Heart right ventricle (tissue), 16 donors: ENCODE measurements at regions not wholly inside any gene's neighbourhood (a gene's known extent, or its start where the extent isn't known, plus 50 kb on each side); places are given as distances from the start of the nearest gene placed in this dataset.

Experiments
- ATAC-seq, 8 donors: fragments of 200-7000 bp; cut with Tn5 transposase; one replicate each; pipeline ENCODE4 v1.9.1; 2020; ENCODE audit warnings: mild to moderate bottlenecking in 8 of 8, moderate library complexity in 8 of 8, moderate number of reproducible peaks in 1 of 8
- DNase-seq, 2 donors: peaks; one replicate each; pipeline ENCODE4 v3.0.0-alpha.2; 2020
- H3K27ac ChIP-seq, 10 donors: fragments of 200-600 bp; sonication (generic) in 2 of 10; one replicate each; pipeline versions ENCODE4 v1.5.0 to v1.8.0; 2020 to 2022; ENCODE audit warnings: mild to moderate bottlenecking in 3 of 10
- H3K27me3 ChIP-seq, 7 donors: fragments of 200-600 bp; one replicate each; pipeline ENCODE4 v1.8.0; 2021 to 2022; ENCODE audit warnings: mild to moderate bottlenecking in 2 of 7
- H3K36me3 ChIP-seq, 9 donors: fragments of 200-600 bp; sonication (generic) in 1 of 9; one replicate each; pipeline versions ENCODE4 v1.5.0 to v1.8.0; 2020 to 2022; ENCODE audit warnings: mild to moderate bottlenecking in 2 of 9
- H3K4me1 ChIP-seq, 9 donors: fragments of 200-600 bp; sonication (generic) in 1 of 9; one replicate each; pipeline versions ENCODE4 v1.5.0 to v1.8.0; 2020 to 2022; ENCODE audit warnings: mild to moderate bottlenecking in 4 of 9
- H3K4me3 ChIP-seq, 10 donors: fragments of 200-600 bp; sonication (generic) in 2 of 10; one replicate each; pipeline versions ENCODE4 v1.5.0 to v1.8.0; 2020 to 2022; ENCODE audit warnings: mild to moderate bottlenecking in 7 of 10, moderate library complexity in 2 of 10
- H3K9me3 ChIP-seq, 11 donors: fragments of 200-600 bp in 10 of 11; sonication (generic) in 2 of 11; one replicate each; pipeline versions ENCODE4 v1.5.0 to v1.8.0; 2013 to 2022; ENCODE audit warnings: mild to moderate bottlenecking in 2 of 11, control low read depth in 1 of 11, moderate library complexity in 1 of 11
- WGBS, 2 donors: extraction: QIAGEN DNeasy Blood & Tissue Kit; methylation state at CpG; one replicate each; pipeline ENCODE4 v1.1.7; 2013; ENCODE audit warnings: inconsistent platforms in 1 of 2; 5-methylcytosine and 5-hydroxymethylcytosine counted together
- intact Hi-C, 10 donors: fragments of 100-400 bp; cut with DNase I; formaldehyde crosslinking; loops; one replicate each; pipeline versions ENCODE4 v1.11.1 to v1.14.2; 2022
- TF ChIP-seq, protein P1 (sequence below), 9 donors: fragments of 200-600 bp; sonication (generic) in 2 of 9; IDR thresholded peaks; one replicate each; pipeline versions ENCODE4 v1.5.0 to v1.8.0; 2021 to 2022; ENCODE audit warnings: antibody characterized with exemption in 9 of 9, mild to moderate bottlenecking in 5 of 9, moderate library complexity in 1 of 9
- donor health status: Arrhythmogenic right ventricular cardiomyopathy.
- donor health status: ischemic (EF 13 %, LVEDD 7.1; RV severe dilation, severe dysfunction).
- donor health status: healthy with polysubstance abuse.
- donor health status: DM: no; HTN: yes; CAD: no.
- donor health status: DM: no; HTN: no; CAD: no.
- donor health status: ischemic (EF 25% LVEDD 6.9; RV normal size, moderate dysfunction).
- donor health status: ischemic (EF 25% LVEDD 5.7; RV mildly dilated, moderate dysfunction).
- donor health status: healthy.
- donor health status: DM: yes; HTN: yes; CAD: no.
- donor health status: Ischemic cardiomyopathy.
- donor health status: ischemic (EF 35%, LVEDD 5.7; RV mildly dilated, moderate dysfunction).
- donor health status: nonischemic (EF 11% LVEDD 7.7; RV severe dilation, severe dysfunction).
- donor health status: DM: yes; HTN: yes; CAD: no.
- donor health status: PGD.
- donor health status: ischemic (EF 29% LVEDD 5.4; RV normal size, mild dysfunction).
- donor health status: nonischemic (EF 23%, LVEDD 6.1; RV moderate dilation, normal function).

GRCh38 chr3:55177749-55178148 is 249.9 kb upstream of the LRTM1 start:
- DNase-seq = no peak
- Histone ChIP-seq H3K27me3 (peaks cover 0 to 16% (median 11%) of the 10 kb centered on the region in 7 donors), H3K4me1 (no peaks in the 10 kb centered on the region), H3K4me3 (no peak overlapping the region), H3K27ac (no peak overlapping the region), H3K36me3 (no peaks in the 10 kb centered on the region), H3K9me3 (peaks cover 0 to 5% (median 0%) of the 10 kb centered on the region in 11 donors)
- TF ChIP-seq, protein P1, sequence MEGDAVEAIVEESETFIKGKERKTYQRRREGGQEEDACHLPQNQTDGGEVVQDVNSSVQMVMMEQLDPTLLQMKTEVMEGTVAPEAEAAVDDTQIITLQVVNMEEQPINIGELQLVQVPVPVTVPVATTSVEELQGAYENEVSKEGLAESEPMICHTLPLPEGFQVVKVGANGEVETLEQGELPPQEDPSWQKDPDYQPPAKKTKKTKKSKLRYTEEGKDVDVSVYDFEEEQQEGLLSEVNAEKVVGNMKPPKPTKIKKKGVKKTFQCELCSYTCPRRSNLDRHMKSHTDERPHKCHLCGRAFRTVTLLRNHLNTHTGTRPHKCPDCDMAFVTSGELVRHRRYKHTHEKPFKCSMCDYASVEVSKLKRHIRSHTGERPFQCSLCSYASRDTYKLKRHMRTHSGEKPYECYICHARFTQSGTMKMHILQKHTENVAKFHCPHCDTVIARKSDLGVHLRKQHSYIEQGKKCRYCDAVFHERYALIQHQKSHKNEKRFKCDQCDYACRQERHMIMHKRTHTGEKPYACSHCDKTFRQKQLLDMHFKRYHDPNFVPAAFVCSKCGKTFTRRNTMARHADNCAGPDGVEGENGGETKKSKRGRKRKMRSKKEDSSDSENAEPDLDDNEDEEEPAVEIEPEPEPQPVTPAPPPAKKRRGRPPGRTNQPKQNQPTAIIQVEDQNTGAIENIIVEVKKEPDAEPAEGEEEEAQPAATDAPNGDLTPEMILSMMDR (IDR thresholded peaks at IDR 0.05) = no peak
- intact Hi-C loops = loop anchor here in 6 of 10 donors (5.0 to 10.0 kb wide), 8 partner anchors 223 to 1240 kb away; no protein-coding TSS in a partner anchor
- WGBS, 2 donors = 35 to 39% methylated on average over 6 of the region's 6 CpGs
- no peak for ATAC-seq

GRCh38 chr3:55175423-55175822 is 247.6 kb upstream of the LRTM1 start:
- DNase-seq (no peak), ATAC-seq (no peak)
- Histone ChIP-seq H3K4me1 (no peaks in the 10 kb centered on the region), H3K4me3 (no peak overlapping the region), H3K9me3 (peaks cover 0 to 14% (median 0%) of the 10 kb centered on the region in 11 donors), H3K27ac (no peak overlapping the region), H3K36me3 (no peaks in the 10 kb centered on the region), H3K27me3 (peaks cover 0 to 22% (median 11%) of the 10 kb centered on the region in 7 donors)
- TF ChIP-seq, protein P1 (IDR thresholded peaks at IDR 0.05) = no peak
- 73 to 85% methylated on average over 2 of the region's 2 CpGs for WGBS, 2 donors
- intact Hi-C loops = loop anchor here in 6 of 10 donors (5.0 to 10.0 kb wide), 8 partner anchors 221 to 1238 kb away; no protein-coding TSS in a partner anchor

GRCh38 chr3:55174747-55175146 is 246.9 kb upstream of the LRTM1 start:
- peaks cover 0 to 14% (median 0%) of the 10 kb centered on the region in 11 donors for H3K9me3 ChIP-seq
- TF ChIP-seq, protein P1 (IDR thresholded peaks at IDR 0.05) = no peak
- no peak for DNase-seq
- H3K27ac ChIP-seq = no peak overlapping the region
- no peaks in the 10 kb centered on the region for H3K36me3 ChIP-seq
- no peak overlapping the region for H3K4me3 ChIP-seq
- no peaks in the 10 kb centered on the region for H3K4me1 ChIP-seq
- WGBS, 2 donors = 89 to 92% methylated on average over 4 of the region's 4 CpGs
- intact Hi-C loops = loop anchor here in 6 of 10 donors (5.0 to 10.0 kb wide), 8 partner anchors 220 to 1237 kb away; no protein-coding TSS in a partner anchor
- ATAC-seq = no peak
- peaks cover 0 to 22% (median 9%) of the 10 kb centered on the region in 7 donors for H3K27me3 ChIP-seq

- intact Hi-C loops = loop anchor here in 3 of 10 donors (10.0 kb wide), 3 partner anchors 219 to 749 kb away; no protein-coding TSS in a partner anchor
- no peak for DNase-seq
- peaks cover 0 to 14% (median 0%) of the 10 kb centered on the region in 11 donors for H3K9me3 ChIP-seq
- no peak for ATAC-seq
- H3K4me1 ChIP-seq = no peaks in the 10 kb centered on the region
- H3K27ac ChIP-seq = no peak overlapping the region
- peaks cover 0 to 15% (median 5%) of the 10 kb centered on the region in 7 donors for H3K27me3 ChIP-seq
- no peak overlapping the region for H3K4me3 ChIP-seq
- TF ChIP-seq, protein P1 (IDR thresholded peaks at IDR 0.05) = no peak
- 55 to 61% methylated on average over 1 of the region's 1 CpG for WGBS, 2 donors
- H3K36me3 ChIP-seq = no peaks in the 10 kb centered on the region
Measured at GRCh38 chr3:55173504-55173903, 245.6 kb upstream of the LRTM1 start.
